Activated CD8-positive, alpha-beta memory T cell treated with anti-CD3 and anti-CD28 coated beads, Interleukin-2, amount 50 U/mL, for 24 hours (primary cell): ENCODE measurements at regions not wholly inside any gene's neighbourhood (a gene's known extent, or its start where the extent isn't known, plus 50 kb on each side); places are given as distances from the start of the nearest gene placed in this dataset.

ENCODE experiments used
- DNase-seq: peaks from one replicate; pipeline ENCODE4 v3.0.0-alpha.2; 2020; ENCODE audit errors: extremely low read depth

DNA sequence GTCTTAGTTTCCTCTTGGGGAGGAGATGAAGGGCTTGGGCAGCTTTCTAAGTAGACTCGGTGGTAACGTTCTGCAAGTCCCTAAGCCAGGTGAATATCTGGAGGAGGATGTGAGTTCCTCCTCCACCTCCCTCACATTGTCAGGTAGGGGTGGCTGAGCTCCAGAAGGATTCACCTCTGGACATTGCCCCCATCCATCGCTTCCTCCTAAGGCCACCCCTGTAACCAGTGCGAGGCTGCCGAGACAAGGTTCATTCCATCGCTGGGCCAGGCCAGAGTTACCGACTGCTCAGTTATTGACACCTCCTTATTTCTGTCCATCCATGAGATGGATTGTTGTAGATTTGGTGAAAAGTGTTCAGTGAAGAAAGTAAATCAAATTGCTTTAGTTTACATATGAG lies 334.1 kb upstream of the KLF6 start:
- no peak for DNase-seq

DNA sequence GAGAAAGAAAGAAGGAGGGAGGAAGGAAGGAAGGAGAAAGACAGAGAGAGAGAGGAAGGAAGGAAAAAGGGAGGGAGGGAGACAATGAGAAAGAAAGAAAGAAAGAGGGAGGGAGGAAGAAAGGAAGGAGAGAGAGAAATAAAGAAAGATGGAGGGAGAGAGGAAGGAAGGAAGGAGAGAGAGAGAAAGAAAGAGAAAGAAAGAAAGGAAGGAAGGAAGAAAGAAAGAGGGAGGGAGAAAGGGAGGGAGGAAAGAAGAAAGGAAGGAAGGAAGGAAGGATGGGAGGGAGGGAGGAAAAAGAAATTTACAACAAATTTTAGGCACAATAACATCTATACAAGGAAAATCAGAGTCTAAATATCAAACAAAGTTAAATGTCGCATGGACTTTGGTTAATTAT lies 332.6 kb upstream of the KLF6 start:
- DNase-seq, result no peak

DNA sequence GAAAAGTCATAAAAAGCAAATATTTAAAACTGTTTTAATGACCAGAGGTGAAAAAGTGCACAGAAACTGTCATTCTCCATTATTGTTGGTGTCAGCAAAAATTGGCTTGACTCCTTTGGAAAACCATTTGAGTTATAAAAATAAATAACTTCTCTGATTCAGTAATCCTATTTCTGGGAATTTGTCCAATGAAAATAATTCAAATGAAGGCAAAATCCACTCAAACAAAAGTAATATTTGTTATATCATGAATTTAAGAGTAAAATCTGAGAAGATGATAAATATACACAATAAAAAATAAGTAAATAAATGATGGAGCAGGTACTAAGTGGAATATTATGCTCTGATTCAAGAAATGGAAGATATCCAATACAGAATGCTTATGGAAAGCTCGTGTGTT lies 326.6 kb upstream of the KLF6 start:
- DNase-seq, result no peak

GRCh38 chr10:4109469-4109868 lies 324.5 kb upstream of the KLF6 start:
- DNase-seq, result no peak

DNA sequence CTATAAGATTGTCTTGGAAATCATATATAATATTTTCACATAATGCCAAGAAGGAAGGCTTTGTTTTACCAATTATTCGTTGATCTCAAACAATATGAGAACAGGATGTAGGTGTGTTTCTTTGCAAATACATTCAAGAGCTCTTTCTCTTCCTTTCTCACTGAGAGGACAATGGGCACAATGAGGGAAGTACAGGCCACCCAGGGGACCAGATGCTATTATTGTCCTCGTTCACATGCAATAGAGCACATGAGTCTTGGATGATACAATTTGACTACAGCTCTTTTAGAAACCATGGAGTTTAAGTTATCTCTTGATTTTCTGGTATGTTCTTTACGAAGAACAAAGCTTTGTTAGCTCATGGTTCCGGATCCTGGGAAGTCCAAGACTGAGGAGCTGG lies 323.7 kb upstream of the KLF6 start:
- DNase-seq, result no peak

- DNase-seq, result no peak
Measured at GRCh38 chr10:4107285-4107851, 322.4 kb upstream of the KLF6 start.

GRCh38 chr10:4103603-4104002 lies 318.6 kb upstream of the KLF6 start:
- DNase-seq, result no peak

DNA sequence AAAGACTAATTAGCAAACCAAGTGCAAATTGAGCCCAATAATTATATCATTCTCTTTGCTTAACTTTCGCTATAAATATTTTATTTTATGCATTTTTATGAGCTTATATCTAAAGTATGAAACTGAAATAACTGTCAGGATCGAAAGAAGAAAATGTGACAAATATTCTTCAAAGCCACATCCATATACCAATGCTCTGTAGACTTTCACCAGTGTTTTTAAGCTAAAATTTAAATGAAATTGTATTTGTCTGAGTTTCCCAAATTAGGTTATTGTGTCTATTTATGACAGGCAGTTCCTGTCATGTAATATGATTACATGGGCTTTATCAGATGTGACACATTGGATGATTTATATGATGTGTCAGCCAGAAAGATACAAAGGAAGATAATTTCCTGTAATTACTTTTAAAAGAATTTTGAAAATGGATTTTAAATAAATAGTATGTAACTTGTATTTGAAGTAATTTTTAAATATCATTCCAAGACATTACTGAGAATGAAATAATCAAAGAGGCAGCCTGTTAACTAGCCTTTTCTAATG lies 317.9 kb upstream of the KLF6 start:
- DNase-seq, result no peak

DNA sequence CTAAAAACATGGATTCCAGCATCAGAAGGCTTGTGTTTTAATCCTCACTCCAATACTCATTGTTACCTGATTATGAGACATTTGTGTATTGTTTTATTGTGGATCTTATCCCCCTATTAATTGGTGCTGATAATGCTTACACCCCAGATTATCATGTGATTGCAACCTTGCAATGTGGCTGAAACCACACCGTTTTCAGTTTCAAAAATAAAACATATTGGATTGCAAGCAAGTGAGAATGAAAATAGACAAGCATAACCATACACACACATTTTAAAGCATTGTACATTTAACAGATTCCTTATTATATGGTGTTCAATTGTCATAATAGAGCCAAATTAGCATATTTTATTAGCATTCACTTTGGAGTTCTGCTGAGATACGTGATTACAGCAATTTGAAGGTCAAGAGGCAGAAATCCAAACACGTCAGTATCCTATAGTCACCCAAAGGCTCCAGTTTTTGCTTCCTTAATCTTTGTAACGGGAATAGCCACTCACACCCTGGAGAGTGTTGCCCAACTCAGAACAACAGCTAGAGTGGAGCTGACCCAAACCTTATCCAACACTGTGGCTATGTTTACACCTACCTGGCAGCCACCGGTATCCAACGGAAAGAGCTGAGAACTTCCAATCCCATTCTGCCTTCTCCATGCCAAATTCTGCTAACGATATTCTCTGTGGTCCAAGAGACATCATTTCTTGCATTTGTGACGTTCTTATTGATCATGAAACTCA lies 317.1 kb upstream of the KLF6 start:
- DNase-seq, result no peak

DNA sequence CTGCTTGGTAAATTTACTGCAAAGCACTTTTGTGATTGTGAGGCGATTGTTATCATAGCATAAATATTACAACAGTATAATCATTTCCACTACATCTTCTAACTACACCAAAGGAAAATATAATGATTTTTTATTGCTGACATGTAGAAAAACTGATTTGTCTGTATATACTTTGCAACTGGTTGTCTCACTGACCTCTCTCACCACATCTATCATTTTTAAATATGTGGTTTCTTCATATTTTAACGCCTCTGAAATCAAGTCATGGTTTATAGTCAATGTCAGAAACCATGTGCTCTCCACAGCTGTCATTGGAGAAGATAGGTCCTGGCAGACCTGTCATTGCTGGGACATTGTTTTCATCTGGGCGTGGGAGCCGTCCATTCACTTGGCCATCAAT lies 315.4 kb upstream of the KLF6 start:
- DNase-seq, result no peak

DNA sequence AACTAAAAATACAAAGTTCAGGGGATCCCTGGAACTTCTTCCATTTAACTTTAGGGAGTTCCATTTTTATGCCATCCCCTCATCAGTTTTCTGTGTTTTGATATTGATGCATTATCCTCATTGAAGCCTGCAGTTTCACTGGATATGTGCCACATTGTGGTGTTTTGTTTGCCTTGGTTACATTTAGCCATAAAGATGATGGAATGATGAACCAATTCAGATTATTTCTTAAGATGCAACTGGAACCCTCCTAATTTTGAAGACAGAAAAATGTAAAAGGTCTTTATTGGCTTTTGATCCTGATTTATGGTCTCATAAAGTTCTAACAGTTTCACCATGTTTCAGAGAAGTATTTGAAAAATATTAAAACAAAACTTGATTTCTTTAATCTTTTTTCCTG lies 314.2 kb upstream of the KLF6 start:
- no peak for DNase-seq

DNA sequence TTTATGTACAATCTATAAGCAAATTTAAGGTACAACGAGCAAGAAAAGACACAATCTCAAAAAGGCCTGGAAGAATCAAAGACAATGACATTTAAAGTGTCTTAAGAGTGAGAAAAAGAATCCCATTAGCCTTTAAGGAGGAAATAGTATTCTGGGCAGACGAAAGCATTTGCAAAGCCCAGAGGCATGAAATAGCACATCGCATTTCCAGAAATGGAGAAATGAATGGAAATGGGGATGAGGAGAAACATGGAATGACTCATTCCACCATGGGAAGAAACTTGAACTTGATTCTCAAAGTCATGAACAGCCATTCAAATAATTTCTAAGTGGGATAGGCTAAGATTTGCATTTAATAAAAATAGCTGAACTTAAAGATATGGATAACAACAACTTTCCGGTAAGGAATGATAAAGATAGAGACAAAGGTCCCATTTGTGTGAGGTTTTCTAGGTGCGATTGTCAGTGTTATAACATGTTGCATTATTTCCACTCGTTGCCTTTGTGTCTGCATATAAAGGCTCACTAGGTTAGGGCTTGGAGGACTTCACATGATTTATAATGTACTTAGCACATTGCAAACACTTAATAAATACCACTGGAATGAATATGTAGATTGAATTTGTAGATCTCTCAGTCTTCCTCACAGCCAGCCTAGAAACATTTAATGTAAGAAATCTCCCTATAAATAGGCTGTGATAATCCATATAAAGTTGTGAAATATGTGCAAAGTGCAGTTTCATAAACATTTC lies 310.3 kb upstream of the KLF6 start:
- DNase-seq, result no peak

- DNase-seq, result no peak
Measured at GRCh38 chr10:4094751-4095150, 309.7 kb upstream of the KLF6 start.

DNA sequence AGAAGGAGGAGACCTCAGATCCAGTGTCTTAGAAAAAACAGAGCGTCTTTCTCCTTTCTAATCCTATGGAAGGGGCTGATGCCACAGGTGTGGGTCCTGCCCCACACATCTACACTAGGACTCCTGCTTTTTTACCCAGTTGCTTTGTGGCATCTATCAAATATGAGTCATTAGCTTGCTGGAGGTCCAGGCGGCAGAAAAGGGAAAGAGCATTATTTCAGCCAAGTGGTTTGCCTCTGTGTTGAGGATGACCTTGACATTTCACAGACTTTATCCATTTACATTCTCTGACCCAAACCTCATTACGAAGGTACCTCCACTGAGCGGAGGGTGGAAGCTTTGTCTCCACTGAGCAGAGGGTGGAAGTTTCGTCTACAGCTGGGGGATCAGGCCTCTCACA lies 308.4 kb upstream of the KLF6 start:
- DNase-seq, result no peak

DNA sequence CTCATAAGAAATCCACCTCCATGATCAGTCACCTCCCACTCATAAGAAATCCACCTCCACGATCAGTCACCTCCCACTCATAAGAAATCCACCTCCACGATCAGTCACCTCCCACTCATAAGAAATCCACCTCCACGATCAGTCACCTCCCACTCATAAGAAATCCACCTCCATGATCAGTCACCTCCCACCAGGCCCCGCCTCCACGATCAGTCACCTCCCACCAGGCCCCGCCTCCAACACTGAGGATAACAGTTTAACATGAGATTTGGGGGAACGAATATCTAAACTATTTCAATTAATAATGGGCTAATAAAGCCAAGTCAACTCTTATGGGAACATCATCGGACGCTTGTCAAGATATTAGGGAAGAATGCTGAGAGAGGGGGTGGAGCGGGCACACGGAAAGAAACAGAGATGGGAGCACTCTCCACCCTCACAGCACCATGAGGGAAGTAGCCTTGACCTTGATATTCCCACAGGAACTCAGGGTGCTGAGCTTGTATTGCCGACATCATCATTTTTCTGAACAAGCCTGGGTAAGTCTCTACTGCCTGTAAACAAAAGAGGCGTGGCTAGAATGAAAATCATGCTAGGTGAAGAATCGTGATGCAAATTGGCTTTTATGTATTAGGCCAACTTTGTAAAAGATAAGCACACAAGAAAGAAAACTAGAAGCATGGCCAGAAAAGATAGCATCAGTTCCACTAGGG lies 303.5 kb upstream of the KLF6 start:
- DNase-seq, result no peak

DNA sequence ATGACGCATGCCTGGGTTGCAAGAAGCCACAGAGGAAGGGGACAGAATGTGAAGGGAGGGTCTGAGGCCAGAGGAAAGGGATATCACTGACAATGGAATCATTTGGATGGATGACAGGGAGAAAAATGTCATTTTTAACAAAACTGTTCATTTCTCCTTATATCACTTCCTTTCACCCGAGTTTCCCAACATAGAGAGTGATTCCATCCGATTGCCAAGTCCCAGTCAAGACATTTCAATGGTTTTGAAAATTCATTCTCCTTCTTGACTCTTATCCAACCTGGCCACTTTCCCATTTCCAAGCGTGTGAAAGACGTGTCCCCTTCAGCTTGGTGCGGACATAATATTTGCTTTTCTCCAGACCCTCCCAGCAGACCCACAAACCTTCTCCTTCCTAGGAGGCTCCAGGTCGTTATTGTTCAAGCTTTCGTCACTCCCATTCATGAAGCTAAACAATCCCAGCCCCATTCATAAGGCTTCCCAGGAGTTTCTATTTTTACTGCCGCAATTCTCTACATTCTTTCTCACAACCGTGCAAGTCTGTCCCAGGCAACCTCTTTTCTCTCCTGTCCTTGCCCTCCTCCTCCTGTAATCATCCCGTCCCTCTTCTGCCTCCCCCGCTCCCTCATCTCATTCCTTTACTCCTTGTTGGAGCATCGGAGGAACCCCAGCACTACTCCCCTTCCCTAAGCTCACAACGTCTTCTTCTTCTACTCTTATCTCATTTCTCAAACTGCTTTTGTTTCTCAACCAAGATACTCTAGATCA lies 301.3 kb upstream of the KLF6 start:
- no peak for DNase-seq

DNA sequence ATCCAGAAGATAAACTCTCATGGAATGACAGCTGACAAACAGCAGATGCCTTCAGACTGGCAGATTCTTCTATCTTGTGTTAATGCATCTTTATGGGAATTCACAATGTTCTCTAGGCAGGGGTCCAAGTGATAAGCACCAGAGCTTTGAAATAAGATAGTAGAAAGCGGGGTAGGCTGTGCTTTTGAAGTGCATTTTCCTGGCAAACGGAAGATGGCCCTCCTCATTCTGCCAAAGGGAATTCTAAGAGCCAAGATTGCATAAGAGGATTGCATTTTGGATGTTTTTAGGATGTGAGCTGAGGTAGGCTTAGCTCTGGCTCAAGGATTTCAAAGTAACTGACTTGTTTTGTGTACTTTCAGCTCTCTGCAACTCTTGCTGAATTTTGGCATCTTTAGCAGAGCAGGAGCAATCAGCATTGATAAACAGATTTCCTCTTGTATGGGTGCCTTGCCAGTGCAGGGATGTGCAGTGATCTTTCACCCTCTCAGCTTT lies 298.5 kb upstream of the KLF6 start:
- DNase-seq, result no peak

DNA sequence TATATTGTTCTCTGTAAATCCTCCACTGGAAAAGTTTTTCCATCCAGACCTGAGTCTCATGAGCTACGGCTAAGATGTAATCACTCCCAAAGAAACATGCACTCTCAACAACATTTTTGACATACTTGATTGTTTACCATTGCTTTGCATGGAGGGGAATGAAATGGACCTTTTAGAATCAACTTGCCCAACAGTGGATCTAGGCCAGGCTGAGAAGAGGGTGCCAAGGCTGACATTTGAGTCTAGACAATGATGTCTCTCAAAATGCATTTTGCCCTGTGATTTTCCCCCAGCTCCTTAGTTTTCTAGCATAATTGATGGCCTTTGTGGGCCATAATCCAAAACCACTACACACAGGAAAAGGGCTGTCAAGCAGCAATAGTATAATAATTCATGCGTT lies 297.9 kb upstream of the KLF6 start:
- no peak for DNase-seq

DNA sequence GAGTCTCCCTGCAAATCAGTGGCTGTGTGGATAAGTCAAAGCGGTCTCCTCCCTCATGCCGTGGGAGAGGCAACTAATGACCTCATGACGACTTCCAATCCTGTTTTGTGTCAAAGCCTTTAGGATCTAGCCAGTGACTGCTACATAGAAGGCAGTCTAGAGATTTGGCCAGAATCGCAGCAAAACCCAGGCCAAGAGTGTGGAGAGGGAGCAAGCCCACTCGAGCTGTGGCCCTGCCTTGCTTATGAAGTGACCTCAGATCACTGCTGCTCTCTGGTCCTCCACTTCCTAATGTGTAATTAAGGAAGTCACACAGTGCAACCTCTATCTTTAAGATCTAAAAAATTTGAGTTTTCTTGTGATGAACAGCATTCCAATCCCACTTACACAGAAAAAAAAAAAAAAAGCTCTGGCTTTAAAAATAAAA lies 296.7 kb upstream of the KLF6 start:
- DNase-seq, result no peak

- no peak for DNase-seq
Measured at GRCh38 chr10:4080225-4080805, 295.3 kb upstream of the KLF6 start.

DNA sequence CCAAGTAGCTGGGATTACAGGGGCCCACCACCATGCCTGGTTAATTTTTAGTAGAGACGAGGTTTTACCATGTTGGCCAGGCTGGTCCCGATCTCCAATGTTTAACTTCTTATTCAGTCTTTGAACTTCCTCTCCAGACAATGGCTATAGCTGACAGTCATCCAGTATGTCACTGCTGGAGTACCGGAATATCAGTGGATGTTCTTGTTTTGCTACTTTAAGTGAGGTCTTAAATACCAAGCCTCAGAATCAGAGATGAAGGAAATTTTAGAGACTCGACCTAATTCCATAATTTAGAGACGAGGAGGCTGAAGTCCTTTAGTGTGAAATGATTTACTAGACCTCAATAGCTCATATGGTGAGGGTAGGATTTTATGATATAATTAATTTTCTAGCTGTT lies 294.8 kb upstream of the KLF6 start:
- DNase-seq, result no peak
